Gastrocnemius medialis (tissue), 4 donors: ENCODE measurements at regions not wholly inside any gene's neighbourhood (a gene's known extent, or its start where the extent isn't known, plus 50 kb on each side); places are given as distances from the start of the nearest gene placed in this dataset.
"Not testable (repeated sequence)": the region's sequence is repeated elsewhere in the genome, so short reads cannot be mapped to it uniquely, and the experiment has no call there.

Source experiments
- ATAC-seq, 2 donors: fragments of 150-250 bp; one replicate each; pipeline ENCODE4 v1.9.1; 2016
- DNase-seq, 2 donors: peaks; one replicate each; pipeline ENCODE4 v3.0.0-alpha.2; 2019
- H3K27ac ChIP-seq, 4 donors: fragments of 200-600 bp; sonication (generic); 1 replicate in 1 of 4; 2 replicates in 3 of 4; pipeline ENCODE4 v1.5.1; 2016 to 2018; ENCODE audit warnings: mild to moderate bottlenecking in 2 of 4, moderate library complexity in 1 of 4
- H3K27me3 ChIP-seq, 3 donors: fragments of 200-600 bp; sonication (generic) in 2 of 3; 1 replicate in 1 of 3; 2 replicates in 2 of 3; pipeline versions ENCODE4 v1.5.1 to v1.6.0; 2016 to 2019; ENCODE audit warnings: mild to moderate bottlenecking in 1 of 3, moderate library complexity in 1 of 3
- H3K36me3 ChIP-seq, 2 donors: fragments of 200-600 bp; sonication (generic) in 1 of 2; one replicate each; pipeline ENCODE4 v1.5.1; 2017 to 2018
- H3K4me1 ChIP-seq, 2 donors: fragments of 200-600 bp; sonication (generic) in 1 of 2; one replicate each; pipeline ENCODE4 v1.5.1; 2016 to 2017; ENCODE audit warnings: mild to moderate bottlenecking in 2 of 2
- H3K4me3 ChIP-seq, 4 donors: fragments of 200-600 bp; sonication (generic) in 3 of 4; 1 replicate in 1 of 4; 2 replicates in 3 of 4; pipeline ENCODE4 v1.5.1; 2016 to 2019; ENCODE audit warnings: mild to moderate bottlenecking in 2 of 4
- H3K9me3 ChIP-seq, 3 donors: fragments of 200-600 bp; sonication (generic) in 2 of 3; 1 replicate in 1 of 3; 2 replicates in 2 of 3; pipeline ENCODE4 v1.5.1; 2016 to 2019
- POLR2A ChIP-seq, 2 donors: fragments of 450-650 bp; IDR thresholded peaks; one replicate each; pipeline ENCODE4 v1.6.1; 2017; ENCODE audit warnings: antibody characterized with exemption in 2 of 2, mild to moderate bottlenecking in 2 of 2, moderate library complexity in 2 of 2
- in situ Hi-C, 4 donors: fragments of 200-750 bp; cut with MboI; loops; one replicate each; pipeline versions ENCODE4 v1.15.0 to v1.8.0; 2017; ENCODE audit warnings: low sequenced_read_pairs in 4 of 4
- intact Hi-C: fragments of 100-400 bp; cut with DNase I; formaldehyde crosslinking; loops from one replicate; pipeline ENCODE4 v1.15.1; 2023; ENCODE audit warnings: low total_unique reads
- TF ChIP-seq, protein P1 (sequence below), 5 experiments: fragments of 450-650 bp in 3 of 5; fragments of 200-600 bp in 2 of 5; sonication (generic) in 2 of 5; IDR thresholded peaks in 4 of 5; conservative IDR thresholded peaks in 1 of 5; 1 replicate in 4 of 5; 2 replicates in 1 of 5; pipeline ENCODE4 v1.5.1; 2016 to 2019; ENCODE audit warnings: antibody characterized with exemption in 5 of 5, mild to moderate bottlenecking in 3 of 5, moderate library complexity in 3 of 5

DNA sequence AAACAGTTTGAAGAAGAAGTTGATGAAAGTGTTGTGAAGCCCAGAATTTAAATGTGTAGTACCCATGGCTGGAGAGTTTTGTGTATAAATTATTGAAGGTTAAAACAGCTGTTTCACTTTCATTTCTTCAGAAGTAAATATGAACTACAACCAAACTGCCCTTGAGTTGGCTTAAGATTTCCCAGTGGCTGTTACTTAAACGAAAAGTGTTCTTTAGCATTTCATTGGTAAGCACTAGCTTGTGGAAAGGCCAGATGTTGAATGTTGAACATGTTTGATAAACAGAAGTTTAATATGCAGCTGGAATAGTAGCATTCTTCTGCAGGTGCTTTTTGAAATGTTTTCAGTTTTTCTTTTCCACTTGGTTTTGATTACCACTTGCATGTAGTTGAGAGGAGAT, 83.2 kb upstream of the TNRC6B start:
- no peak for ATAC-seq
- TF ChIP-seq POLR2A (IDR thresholded peaks at IDR 0.05): no peak
- TF ChIP-seq, protein P1, sequence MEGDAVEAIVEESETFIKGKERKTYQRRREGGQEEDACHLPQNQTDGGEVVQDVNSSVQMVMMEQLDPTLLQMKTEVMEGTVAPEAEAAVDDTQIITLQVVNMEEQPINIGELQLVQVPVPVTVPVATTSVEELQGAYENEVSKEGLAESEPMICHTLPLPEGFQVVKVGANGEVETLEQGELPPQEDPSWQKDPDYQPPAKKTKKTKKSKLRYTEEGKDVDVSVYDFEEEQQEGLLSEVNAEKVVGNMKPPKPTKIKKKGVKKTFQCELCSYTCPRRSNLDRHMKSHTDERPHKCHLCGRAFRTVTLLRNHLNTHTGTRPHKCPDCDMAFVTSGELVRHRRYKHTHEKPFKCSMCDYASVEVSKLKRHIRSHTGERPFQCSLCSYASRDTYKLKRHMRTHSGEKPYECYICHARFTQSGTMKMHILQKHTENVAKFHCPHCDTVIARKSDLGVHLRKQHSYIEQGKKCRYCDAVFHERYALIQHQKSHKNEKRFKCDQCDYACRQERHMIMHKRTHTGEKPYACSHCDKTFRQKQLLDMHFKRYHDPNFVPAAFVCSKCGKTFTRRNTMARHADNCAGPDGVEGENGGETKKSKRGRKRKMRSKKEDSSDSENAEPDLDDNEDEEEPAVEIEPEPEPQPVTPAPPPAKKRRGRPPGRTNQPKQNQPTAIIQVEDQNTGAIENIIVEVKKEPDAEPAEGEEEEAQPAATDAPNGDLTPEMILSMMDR (IDR thresholded peaks at IDR 0.05 in 4 of 5, conservative IDR thresholded peaks at IDR 0.05 in 1 of 5): no peak
- Histone ChIP-seq H3K4me1 (peaks cover 19 to 34% of the 10 kb centered on the region in 2 donors), H3K4me3 (peak overlapping the region in 1 of 4 donors; percentile 3), H3K9me3 (no peaks in the 10 kb centered on the region), H3K36me3 (no peaks in the 10 kb centered on the region), H3K27me3 (no peaks in the 10 kb centered on the region), H3K27ac (no peak overlapping the region)
- intact Hi-C loops (no loop called here), in situ Hi-C loops (no loop called here)
- no peak for DNase-seq

- H3K36me3 ChIP-seq, H3K9me3 ChIP-seq, ATAC-seq, H3K4me3 ChIP-seq, in situ Hi-C loops, H3K27me3 ChIP-seq, H3K27ac ChIP-seq, DNase-seq: not testable (repeated sequence)
- intact Hi-C loops: loop anchor here (5.0 kb wide), 1 partner anchor 177 kb away; no protein-coding TSS in a partner anchor
- peaks cover 16 to 40% of the 10 kb centered on the region in 2 donors for H3K4me1 ChIP-seq
Measured at GRCh38 chr22:40099887-40100286, 77.8 kb upstream of the TNRC6B start.

DNA sequence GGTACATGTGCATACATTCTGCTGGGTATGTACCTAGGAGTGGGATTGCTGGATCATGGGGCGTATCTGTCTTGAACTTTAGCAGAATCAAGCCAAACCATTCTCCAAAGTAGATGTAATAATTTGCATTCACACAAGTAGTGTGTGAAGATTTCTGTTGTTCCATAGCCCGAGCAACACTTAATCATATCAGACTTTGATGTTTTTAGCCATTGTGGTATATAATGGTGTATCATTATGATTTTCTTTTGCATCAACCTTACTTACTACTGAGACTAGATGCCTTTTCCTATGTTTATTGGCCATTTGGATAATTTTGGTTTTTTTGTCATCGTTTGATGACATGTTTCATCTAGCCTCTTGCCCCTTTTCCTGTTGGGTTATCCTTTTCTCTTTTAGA, 72.0 kb upstream of the TNRC6B start:
- no peaks in the 10 kb centered on the region for H3K9me3 ChIP-seq
- peaks cover 44 to 59% of the 10 kb centered on the region in 2 donors for H3K4me1 ChIP-seq
- H3K27me3 ChIP-seq: no peaks in the 10 kb centered on the region
- in situ Hi-C loops: no loop called here
- H3K4me3 ChIP-seq: no peak overlapping the region
- no peak for TF ChIP-seq POLR2A (IDR thresholded peaks at IDR 0.05)
- TF ChIP-seq, protein P1 (IDR thresholded peaks at IDR 0.05 in 4 of 5, conservative IDR thresholded peaks at IDR 0.05 in 1 of 5): no peak
- no peak for ATAC-seq
- no peaks in the 10 kb centered on the region for H3K36me3 ChIP-seq
- peak overlapping the region in 2 of 4 donors; percentile 80 to 86 for H3K27ac ChIP-seq
- intact Hi-C loops: loop anchor here (5.0 kb wide), 1 partner anchor 242 kb away; the partner anchor contains the start of gene ADSL
- DNase-seq: no peak

- Histone ChIP-seq H3K27ac (peak overlapping the region; percentile 70 to 86 (median 80)), H3K4me1 (peaks cover 41 to 59% of the 10 kb centered on the region in 2 donors), H3K4me3 (peak overlapping the region; percentile 28 to 40 (median 32)), H3K27me3 (no peaks in the 10 kb centered on the region), H3K9me3 (no peaks in the 10 kb centered on the region), H3K36me3 (no peaks in the 10 kb centered on the region)
- TF ChIP-seq, protein P1 (IDR thresholded peaks at IDR 0.05 in 4 of 5, conservative IDR thresholded peaks at IDR 0.05 in 1 of 5): no peak
- no peak for TF ChIP-seq POLR2A (IDR thresholded peaks at IDR 0.05)
- DNase-seq (no peak), ATAC-seq (no peak)
- intact Hi-C loops: loop anchor here (5.0 kb wide), 1 partner anchor 240 kb away; the partner anchor contains the start of gene ADSL
- in situ Hi-C loops: no loop called here
Measured at GRCh38 chr22:40107244-40107643, 70.5 kb upstream of the TNRC6B start.

GRCh38 chr22:40107851-40108378, 69.8 kb upstream of the TNRC6B start:
- ATAC-seq (peak; percentile 81 to 83), DNase-seq (peak; percentile 25 to 39)
- peaks cover 42 to 60% of the 10 kb centered on the region in 2 donors for H3K4me1 ChIP-seq
- no peaks in the 10 kb centered on the region for H3K9me3 ChIP-seq
- peak overlapping the region; percentile 28 to 40 (median 32) for H3K4me3 ChIP-seq
- H3K27me3 ChIP-seq: no peaks in the 10 kb centered on the region
- H3K36me3 ChIP-seq: no peaks in the 10 kb centered on the region
- peak overlapping the region; percentile 70 to 86 (median 80) for H3K27ac ChIP-seq
- in situ Hi-C loops: no loop called here
- intact Hi-C loops: loop anchor here (5.0 kb wide), 1 partner anchor 239 kb away; the partner anchor contains the start of gene ADSL
- TF ChIP-seq, protein P1 (IDR thresholded peaks at IDR 0.05 in 4 of 5, conservative IDR thresholded peaks at IDR 0.05 in 1 of 5): no peak
- TF ChIP-seq POLR2A (IDR thresholded peaks at IDR 0.05): no peak
